G401.6 (cell line): ENCODE measurements at regions not wholly inside any gene's neighbourhood (a gene's known extent, or its start where the extent isn't known, plus 50 kb on each side); places are given as distances from the start of the nearest gene placed in this dataset.
"Not testable (repeated sequence)": the region's sequence is repeated elsewhere in the genome, so short reads cannot be mapped to it uniquely, and the experiment has no call there.

Source experiments
- FAIRE-seq: peaks from 2 replicates; lab custom pipeline; 2012; peaks lifted over from hg19 to GRCh38; lab: Jason Lieb, UNC

GRCh38 chr1:234772345-234773147 is 162.6 kb upstream of the IRF2BP2 start:
- FAIRE-seq: no peak

- no peak for FAIRE-seq
These were observed 161.8 kb upstream of the IRF2BP2 start for GRCh38 chr1:234771642-234772344.

GRCh38 chr1:234770924-234771540 is 161.1 kb upstream of the IRF2BP2 start:
- FAIRE-seq: no peak

GRCh38 chr1:234769986-234770795 is 160.2 kb upstream of the IRF2BP2 start:
- FAIRE-seq: no peak

GRCh38 chr1:234769284-234769985 is 159.5 kb upstream of the IRF2BP2 start:
- FAIRE-seq: no peak

GRCh38 chr1:234768569-234769283 is 158.7 kb upstream of the IRF2BP2 start:
- FAIRE-seq: no peak

- no peak for FAIRE-seq
These were observed 158.2 kb upstream of the IRF2BP2 start for GRCh38 chr1:234768171-234768568.

GRCh38 chr1:234765672-234766071 is 155.7 kb upstream of the IRF2BP2 start:
- no peak for FAIRE-seq

GRCh38 chr1:234765181-234765580 is 155.2 kb upstream of the IRF2BP2 start:
- no peak for FAIRE-seq

GRCh38 chr1:234763910-234764309 is 153.9 kb upstream of the IRF2BP2 start:
- FAIRE-seq: no peak

GRCh38 chr1:234763367-234763766 is 153.4 kb upstream of the IRF2BP2 start:
- FAIRE-seq: no peak

- FAIRE-seq: not testable (repeated sequence)
These were observed 152.1 kb upstream of the IRF2BP2 start for GRCh38 chr1:234762127-234762526.

- no peak for FAIRE-seq
These were observed 150.3 kb upstream of the IRF2BP2 start for GRCh38 chr1:234760303-234760723.

- no peak for FAIRE-seq
These were observed 149.9 kb upstream of the IRF2BP2 start for GRCh38 chr1:234759888-234760287.

- FAIRE-seq: no peak
These were observed 148.9 kb upstream of the IRF2BP2 start for GRCh38 chr1:234758851-234759250.

GRCh38 chr1:234756857-234757256 is 146.9 kb upstream of the IRF2BP2 start:
- no peak for FAIRE-seq

GRCh38 chr1:234756066-234756774 is 146.2 kb upstream of the IRF2BP2 start:
- FAIRE-seq: no peak

- FAIRE-seq: no peak
These were observed 145.5 kb upstream of the IRF2BP2 start for GRCh38 chr1:234755449-234755863.

- FAIRE-seq: no peak
These were observed 144.0 kb upstream of the IRF2BP2 start for GRCh38 chr1:234753979-234754378.

- no peak for FAIRE-seq
These were observed 142.9 kb upstream of the IRF2BP2 start for GRCh38 chr1:234752927-234753326.
